ENCODE measurements at regions not wholly inside any gene's neighbourhood (a gene's known extent, or its start where the extent isn't known, plus 50 kb on each side); places are given as distances from the start of the nearest gene placed in this dataset.

- no peak for DNase-seq (ENCODE audit: low spot score)
Observed at GRCh38 chr14:65312859-65313258, 99.7 kb upstream of the FUT8 start.

- no peak for DNase-seq (ENCODE audit: low spot score)
Observed at GRCh38 chr14:65318636-65319506, 93.7 kb upstream of the FUT8 start.

- peak; percentile 40 for DNase-seq (ENCODE audit: low spot score)
Observed at GRCh38 chr14:65320661-65321308, 91.7 kb upstream of the FUT8 start.

GRCh38 chr14:65321370-65321875, 91.1 kb upstream of the FUT8 start:
- DNase-seq (ENCODE audit: low spot score): no peak

GRCh38 chr14:65329481-65329880, 83.0 kb upstream of the FUT8 start:
- DNase-seq (ENCODE audit: low spot score): no peak

GRCh38 chr14:65329911-65330310, 82.6 kb upstream of the FUT8 start:
- DNase-seq (ENCODE audit: low spot score): no peak

GRCh38 chr14:65330416-65330815, 82.1 kb upstream of the FUT8 start:
- DNase-seq (ENCODE audit: low spot score): no peak

- no peak for DNase-seq (ENCODE audit: low spot score)
Observed at GRCh38 chr14:65331652-65332051, 80.9 kb upstream of the FUT8 start.

GRCh38 chr14:65332141-65332871, 80.2 kb upstream of the FUT8 start:
- no peak for DNase-seq (ENCODE audit: low spot score)

GRCh38 chr14:65333943-65334687, 78.4 kb upstream of the FUT8 start:
- DNase-seq (ENCODE audit: low spot score): no peak

GRCh38 chr14:65334765-65335410, 77.6 kb upstream of the FUT8 start:
- DNase-seq (ENCODE audit: low spot score): no peak

GRCh38 chr14:65335411-65335947, 77.1 kb upstream of the FUT8 start:
- DNase-seq (ENCODE audit: low spot score): no peak

GRCh38 chr14:65336191-65336591, 76.3 kb upstream of the FUT8 start:
- DNase-seq (ENCODE audit: low spot score): no peak

GRCh38 chr14:65339866-65340265, 72.7 kb upstream of the FUT8 start:
- no peak for DNase-seq (ENCODE audit: low spot score)

- no peak for DNase-seq (ENCODE audit: low spot score)
Observed at GRCh38 chr14:65344011-65344410, 68.5 kb upstream of the FUT8 start.

- DNase-seq (ENCODE audit: low spot score): no peak
Observed at GRCh38 chr14:65345266-65345665, 67.3 kb upstream of the FUT8 start.

GRCh38 chr14:65346474-65346873, 66.1 kb upstream of the FUT8 start:
- DNase-seq (ENCODE audit: low spot score): no peak

- no peak for DNase-seq (ENCODE audit: low spot score)
Observed at GRCh38 chr14:65346895-65347294, 65.6 kb upstream of the FUT8 start.

GRCh38 chr14:65348137-65348536, 64.4 kb upstream of the FUT8 start:
- DNase-seq (ENCODE audit: low spot score): no peak

GRCh38 chr14:65349100-65349499, 63.4 kb upstream of the FUT8 start:
- no peak for DNase-seq (ENCODE audit: low spot score)

All from SK-N-DZ (cell line).